GM12891 (cell line): ENCODE measurements at regions not wholly inside any gene's neighbourhood (a gene's known extent, or its start where the extent isn't known, plus 50 kb on each side); places are given as distances from the start of the nearest gene placed in this dataset.

Experiments
- POLR2A ChIP-seq: IDR thresholded peaks from 2 replicates; pipeline ENCODE4 v1.6.1; 2011; ENCODE audit warnings: low read depth, low read length, control low read depth
- TAF1 ChIP-seq: IDR thresholded peaks from 2 replicates; pipeline ENCODE4 v1.6.1; 2011; ENCODE audit warnings: low read depth, low read length, control low read depth

- no peak for TF ChIP-seq TAF1
- TF ChIP-seq POLR2A = no peak
These were observed 99.5 kb downstream of the FGF18 start for GRCh38 chr5:171518916-171519315.
